ENCODE measurements at regions not wholly inside any gene's neighbourhood (a gene's known extent, or its start where the extent isn't known, plus 50 kb on each side); places are given as distances from the start of the nearest gene placed in this dataset.

DNA sequence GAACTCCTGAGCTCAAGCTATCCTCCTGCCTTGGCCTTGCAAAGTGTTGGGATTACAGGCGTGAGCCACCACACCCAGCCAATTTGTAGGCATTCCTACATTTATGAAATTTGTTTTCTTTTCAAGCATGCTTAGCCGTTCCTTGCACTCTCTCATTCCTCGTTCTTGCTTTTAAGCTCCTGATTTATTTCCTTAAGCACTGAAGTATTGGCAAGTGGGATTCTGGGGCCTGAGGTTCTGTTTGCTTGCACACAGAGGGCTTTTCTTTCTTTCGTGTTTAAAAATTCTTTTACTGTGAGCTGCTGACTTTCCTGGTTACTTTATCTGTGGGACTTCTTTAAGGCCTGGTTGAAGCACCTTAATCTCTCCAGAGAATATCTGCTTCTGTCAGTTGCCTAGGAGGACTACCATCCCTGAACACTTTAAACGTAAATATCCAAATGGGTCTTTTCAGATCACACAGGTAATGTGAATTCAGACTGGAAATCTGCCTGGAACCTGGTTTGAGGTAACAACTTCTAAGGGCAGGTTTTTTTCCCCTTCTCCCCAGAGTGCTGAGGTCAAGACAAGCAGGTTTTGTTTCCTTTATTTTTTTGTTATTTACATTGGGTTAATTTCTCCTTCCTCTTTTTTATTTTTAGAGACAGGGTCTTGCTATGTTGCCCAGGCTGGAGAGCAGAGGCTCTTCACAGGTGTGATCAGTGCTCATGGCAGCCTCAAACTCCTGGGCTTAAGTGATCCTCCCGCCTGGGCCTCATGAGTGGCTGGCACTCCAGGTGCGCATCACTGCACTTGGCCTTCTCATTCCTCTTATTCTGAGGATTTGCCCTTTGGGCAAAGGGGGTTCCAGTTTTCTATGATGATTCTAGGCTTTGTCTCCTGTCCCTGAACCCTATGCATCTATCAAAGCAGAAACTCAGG is 102.9 kb downstream of the PFKFB3 start:
- DNase-seq (ENCODE audit: low read depth, low spot score) = no peak

DNA sequence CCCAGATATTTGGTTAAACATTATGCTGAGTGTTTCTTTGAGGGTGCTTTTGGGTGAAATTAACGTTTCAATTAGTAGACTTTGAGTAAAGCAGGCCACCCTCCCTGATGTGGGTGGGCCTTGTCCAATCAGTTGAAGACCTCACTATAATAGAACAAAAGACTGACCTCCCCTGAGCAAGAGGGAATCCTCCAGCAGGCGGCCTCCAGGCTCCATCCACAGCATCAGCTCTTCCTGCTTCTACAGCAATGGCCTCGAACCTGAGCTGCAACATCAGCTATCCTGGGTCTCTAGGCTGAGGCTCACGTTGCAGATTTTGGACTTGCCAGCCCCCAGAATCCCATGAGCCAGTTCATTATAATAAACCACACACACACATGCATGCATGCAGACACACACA is 104.2 kb downstream of the PFKFB3 start:
- DNase-seq (ENCODE audit: low read depth, low spot score) = no peak

DNA sequence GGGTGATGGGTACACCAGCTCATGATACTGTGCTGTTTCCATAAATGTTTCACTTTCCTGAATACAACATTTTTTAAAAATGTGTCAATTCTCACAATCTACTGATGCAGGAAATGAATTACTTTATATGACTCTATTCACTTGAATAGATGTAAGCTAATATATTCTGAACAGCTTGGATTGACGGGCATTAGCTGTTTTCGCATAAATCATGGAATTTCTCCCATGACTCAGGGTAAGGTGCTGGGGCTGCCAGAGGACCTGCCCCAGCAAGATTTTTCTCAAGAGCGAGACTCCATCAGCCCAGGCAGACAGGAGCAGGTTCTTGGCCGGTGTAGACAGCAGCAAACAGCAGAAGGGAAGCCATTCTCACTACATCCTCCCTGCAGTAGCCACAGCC is 107.1 kb downstream of the PFKFB3 start:
- DNase-seq (ENCODE audit: low read depth, low spot score) = no peak

DNA sequence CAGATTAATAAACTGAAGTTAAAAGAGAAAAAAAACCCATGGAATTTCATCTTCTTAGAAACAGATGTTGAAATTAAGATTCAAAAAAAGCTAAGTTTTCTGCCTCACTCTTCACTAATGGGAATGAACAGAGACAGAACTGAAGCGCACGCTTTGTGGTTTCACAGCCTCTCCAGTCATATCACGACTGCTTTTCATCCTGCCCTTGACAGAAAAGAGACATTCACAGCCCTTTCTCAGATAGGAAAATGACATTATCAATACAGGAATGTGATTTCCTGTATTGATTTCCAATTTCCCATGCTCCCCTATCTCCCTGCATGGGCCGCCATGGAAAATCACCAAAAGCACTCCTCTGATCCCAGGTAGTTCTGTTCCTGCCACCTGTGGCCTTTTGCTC is 108.2 kb downstream of the PFKFB3 start:
- no peak for DNase-seq (ENCODE audit: low read depth, low spot score)

DNA sequence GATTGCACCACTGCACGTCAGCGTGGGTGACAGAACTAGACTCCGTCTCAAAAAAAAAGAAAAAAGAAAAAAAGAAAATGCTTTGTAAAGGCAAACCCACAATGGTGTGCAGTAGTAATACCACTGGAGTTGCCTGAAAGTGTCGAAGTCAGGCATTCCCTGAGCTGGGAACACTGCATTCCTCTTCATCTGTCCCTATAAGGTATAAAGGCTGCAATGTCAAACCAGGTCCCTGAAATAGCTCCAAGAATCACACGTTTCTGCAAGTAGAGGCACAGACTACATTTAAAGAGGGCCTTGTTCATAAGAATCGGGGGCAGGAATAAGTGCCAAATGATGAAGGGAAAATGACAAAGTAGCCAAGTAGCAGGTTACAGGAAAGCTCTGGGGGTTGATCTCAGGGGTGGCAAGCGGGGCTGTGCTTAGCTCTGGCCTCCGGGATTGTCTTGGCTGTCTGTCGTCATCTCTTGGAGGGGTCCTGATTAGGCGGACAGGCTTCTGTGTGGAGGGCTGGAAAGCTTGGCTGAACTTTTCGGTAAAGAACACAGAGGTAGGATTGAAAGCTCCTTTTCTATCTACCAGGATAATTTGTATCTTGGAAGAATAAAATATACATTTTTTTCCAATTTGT is 109.1 kb downstream of the PFKFB3 start:
- no peak for DNase-seq (ENCODE audit: low read depth, low spot score)

DNA sequence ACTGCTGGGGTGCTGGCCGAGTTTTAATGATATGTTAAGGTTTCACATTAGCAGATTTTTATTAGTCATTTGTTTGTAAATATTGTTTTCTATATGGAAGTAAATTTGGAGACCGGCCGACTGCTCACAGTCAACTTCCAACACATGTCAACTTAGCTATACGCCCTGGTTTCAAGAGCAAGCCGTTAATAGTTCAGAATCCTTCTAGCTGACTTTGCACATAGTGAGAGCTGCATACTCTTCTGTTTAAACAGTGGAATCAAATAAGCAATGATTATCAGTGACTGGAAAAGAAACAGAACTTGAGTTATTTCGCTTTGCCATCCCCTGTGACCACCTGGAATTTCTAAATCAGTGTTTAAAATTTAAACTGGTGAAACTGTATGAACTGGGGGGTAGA is 109.9 kb downstream of the PFKFB3 start:
- no peak for DNase-seq (ENCODE audit: low read depth, low spot score)

DNA sequence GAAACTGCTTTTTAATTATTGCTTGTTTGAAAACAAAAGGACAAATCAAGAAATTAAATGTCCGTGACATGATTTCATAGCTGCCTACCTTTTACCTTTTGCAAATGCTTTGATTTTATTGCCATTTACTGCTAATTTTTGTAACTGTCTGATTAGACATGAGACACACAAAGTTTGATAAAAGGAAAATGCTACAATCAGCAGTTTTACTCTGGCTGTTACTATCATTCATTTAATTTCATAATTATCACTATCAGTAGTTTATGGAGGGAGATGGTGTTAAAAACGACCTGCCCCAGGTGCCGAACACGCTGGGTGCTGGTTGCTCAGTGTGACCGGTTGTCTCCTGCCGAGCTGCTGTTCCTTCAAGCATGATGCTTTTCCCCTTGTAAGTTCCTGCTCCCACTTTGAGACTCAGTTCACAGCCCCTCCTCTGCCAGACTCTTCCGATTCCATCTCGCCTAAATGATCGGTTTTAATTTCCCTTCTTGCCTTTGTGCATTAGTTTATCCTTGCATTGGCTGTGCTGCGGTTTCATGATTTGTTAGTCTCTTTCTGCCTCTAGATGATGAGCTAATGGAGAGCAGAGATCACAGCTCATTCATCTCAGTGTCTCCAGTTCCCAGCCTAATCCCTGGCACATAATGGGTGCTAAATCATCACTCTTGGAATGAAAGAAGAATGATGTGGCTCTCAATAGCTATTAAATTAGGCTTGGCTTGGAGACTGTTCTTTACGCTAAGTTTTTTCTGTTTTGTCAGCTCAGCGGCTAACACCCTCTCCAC is 110.6 kb downstream of the PFKFB3 start:
- DNase-seq (ENCODE audit: low read depth, low spot score) = no peak

DNA sequence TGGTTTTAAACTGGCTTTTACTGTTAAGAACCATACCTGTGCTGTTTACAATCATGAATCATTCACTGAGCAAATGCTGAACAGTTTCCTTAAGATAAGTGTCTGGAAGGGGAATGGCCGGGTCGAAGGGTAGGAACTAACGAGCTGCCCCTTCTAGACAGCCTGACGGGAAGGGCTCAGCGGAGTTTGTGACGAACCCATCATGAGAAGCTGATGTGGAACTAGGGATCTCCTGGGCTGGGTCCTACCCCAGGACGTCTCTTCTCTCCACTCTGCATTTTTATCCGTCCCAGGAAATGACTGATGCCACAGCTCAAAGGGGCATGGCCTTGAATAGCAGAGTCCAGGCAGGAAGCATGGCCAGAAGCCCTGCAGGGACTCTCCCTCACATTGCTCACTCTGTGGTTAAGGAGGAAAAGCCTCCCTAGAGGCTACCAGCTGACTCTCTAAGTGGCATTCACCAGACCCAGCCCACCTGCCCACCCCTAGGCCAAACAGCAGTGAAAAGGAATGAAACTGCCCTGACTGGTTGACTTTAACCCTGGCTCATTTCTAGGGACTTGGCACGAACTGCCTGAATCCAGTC is 112.0 kb downstream of the PFKFB3 start:
- no peak for DNase-seq (ENCODE audit: low read depth, low spot score)

DNA sequence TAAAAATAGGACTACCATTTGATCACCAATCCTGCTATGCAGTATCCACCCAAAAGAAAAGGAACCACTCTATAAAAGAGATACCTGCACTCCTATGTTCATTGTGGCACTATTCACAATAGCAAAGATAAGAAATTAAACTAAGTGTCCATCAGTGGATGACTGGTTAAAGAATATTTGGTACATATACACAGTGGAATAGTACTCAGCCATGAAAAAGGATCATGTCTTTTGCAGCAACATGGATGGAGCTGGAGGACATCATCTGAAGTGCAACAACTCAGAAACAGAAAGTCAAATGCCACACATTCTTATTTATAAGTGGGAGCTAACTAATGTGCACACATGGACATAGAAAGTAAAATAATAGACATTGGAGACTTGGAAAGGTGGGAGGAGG is 116.4 kb downstream of the PFKFB3 start:
- no peak for DNase-seq (ENCODE audit: low read depth, low spot score)

DNA sequence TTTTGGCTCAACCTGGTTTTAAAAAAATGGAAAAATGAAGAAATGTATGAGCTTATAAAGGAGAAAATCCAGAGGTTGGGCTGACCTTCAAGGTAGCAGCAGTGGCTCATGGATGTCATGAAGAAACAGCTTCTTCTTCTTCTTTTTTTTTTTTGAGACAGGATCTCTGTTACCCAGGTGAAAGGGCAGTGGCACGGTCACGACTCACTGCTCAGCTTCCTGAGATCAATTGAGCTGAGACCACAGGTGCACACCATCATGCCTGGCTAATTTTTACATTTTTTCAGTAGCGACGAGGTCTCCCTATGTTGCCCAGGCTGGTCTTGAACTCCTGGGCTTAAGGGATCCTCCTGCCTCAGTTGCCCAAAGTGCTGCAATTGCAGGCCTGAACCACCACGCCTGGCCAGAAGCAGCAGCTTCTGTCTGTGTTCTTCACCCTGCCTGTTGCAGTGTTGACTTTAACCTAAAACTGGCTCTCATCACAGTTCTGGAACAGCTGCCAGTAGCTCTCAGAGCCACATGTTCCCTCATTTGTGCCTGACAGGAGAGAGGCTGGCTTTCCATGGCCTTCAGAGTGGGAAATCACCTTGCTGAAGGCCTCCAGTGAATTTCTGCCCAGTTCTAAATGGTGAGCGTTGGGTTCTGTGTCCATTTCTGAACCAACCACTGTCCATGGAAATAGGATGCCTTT is 117.7 kb downstream of the PFKFB3 start:
- DNase-seq (ENCODE audit: low read depth, low spot score) = no peak

DNA sequence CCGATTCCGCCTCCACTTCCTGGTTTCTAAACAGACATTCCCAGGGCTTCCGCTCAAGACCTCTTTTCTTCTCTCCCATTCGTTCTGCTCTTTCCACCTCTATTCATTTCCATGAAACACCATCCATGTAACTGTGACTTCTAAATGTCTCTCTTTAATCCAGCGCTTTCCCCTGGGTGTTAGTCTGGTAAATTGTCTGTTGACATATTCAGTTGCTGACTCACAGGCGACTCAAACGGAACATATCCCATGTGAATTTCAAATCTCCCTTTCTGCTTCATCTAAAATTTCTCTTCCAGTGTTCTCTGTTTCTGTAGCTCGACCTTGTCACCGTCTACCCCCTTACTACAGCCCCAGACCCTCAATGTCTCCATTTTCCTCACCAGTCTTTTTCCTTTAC is 119.1 kb downstream of the PFKFB3 start:
- DNase-seq (ENCODE audit: low read depth, low spot score) = no peak

DNA sequence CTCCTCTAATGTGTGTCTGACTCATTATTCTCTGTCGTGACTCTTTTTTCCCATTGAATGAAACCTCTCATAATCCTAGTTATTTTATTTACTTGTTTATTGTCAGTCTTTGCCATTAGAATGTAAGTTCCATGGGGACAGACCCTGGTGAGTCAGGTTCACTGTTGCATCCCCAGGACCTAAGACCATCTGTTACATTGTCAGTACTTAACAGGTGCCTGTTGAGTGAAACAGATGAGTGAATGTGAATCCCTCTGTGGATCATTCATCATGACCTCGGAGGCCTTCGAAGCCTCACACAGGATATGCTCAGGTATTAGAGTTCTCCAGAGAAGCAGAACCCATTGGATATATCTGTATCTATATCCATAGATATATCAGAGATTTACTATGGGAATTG is 120.1 kb downstream of the PFKFB3 start:
- DNase-seq (ENCODE audit: low read depth, low spot score) = no peak

DNA sequence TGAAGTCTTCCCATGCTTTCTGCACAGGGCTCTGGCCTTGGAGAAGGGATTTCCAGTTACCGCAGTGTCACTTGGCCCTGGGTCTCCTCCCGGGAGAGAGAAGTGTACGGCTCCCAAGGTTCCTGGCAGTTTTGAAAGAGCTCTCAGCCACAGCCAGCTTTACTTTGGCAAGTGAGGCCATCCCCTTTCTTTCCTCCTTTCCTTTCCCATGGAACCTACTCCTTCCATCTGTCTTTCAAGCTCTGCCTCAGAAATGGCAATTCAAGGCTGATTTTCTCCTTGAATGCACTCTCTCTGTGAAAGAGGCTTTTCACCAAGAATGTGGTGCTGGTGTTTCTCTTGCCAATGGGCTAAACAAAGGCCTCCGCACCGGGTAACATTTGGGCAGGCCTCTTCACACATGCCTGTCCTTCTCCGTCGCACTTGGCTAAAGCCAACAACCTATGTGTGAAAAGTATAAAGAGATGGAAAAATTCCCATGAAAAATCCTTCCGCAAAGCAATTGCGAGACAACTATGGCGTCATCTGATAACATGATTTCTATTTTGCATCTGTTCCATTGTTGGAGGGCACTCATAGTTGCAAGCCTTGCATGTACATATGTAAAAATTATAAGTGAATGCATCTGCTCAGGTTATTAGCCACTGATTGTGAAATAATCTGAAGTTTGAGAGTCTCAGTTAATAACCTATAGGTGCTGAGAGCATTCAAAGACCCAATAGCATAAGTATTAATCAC is 125.4 kb downstream of the PFKFB3 start:
- no peak for DNase-seq (ENCODE audit: low read depth, low spot score)

DNA sequence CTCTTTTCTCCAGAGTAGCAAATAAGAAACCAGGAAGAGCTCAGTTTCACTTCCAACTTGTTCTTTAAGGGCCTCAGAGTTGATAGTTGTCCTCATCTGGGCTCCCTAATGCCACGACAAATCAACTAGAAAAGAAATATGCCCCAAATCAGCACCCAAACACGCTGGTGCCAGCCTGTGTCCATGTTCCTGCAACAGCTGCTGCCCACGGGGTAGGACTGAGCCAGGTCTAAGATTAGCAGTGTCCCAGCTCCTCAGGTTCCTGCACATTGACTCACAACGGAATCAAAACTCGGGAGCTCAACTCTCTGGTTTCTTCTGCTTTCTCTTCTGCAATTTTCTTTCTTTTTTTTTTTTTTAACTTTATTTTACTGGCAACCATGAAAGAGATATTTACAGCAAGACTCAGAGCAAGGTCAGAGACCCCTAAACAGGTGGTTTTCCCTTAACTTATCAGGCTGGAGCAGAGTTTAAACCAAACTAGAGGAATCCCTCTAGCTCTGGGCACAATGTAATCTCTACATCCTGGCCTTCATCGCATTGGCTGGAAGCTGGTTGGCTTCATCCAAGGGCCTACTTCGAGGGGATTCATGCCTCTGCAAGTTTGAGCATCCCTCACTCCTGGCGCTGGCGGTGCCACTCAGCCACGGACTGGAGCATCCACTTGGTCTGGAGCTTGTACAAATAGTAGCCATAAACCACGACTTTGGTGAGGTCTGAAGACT is 126.1 kb downstream of the PFKFB3 start:
- DNase-seq (ENCODE audit: low read depth, low spot score) = no peak

DNA sequence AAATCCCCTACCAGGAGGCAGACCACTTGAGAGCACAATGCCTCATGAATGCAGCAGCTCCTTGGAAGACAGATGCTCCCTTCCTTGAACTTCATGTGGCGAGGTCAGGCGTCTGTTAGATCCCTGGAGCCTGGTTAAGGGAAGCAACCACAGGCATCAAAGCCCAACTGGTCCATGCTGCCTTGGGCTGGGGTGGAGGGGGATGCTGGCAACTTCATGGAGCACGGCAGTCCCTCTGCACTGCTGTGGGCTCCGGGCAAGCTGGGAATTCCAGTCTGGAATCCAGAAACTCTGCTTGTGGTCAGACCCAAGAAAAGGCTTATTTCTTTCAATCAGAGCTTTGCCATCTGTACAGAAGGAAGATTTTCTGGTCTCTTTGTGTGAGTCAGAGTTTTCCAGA is 130.4 kb downstream of the PFKFB3 start:
- no peak for DNase-seq (ENCODE audit: low read depth, low spot score)

DNA sequence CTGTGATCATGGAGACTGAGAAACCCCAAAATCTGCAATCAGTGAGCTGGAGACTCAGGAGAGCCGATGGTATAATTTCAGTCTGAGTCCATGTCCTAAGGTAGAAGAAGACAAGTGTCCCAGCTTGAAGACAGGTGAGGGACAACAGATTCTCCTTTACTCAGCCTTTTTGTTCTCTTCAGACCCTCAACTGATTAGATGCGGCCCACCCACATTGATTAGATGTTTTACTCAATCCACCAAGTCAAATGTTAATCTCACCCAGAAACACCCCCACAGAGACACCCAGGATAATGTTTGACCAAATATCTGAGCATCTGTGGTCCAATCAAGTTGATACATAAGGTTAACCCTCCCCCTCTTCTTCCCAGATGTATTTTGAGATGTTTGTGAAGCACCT is 131.2 kb downstream of the PFKFB3 start:
- no peak for DNase-seq (ENCODE audit: low read depth, low spot score)

DNA sequence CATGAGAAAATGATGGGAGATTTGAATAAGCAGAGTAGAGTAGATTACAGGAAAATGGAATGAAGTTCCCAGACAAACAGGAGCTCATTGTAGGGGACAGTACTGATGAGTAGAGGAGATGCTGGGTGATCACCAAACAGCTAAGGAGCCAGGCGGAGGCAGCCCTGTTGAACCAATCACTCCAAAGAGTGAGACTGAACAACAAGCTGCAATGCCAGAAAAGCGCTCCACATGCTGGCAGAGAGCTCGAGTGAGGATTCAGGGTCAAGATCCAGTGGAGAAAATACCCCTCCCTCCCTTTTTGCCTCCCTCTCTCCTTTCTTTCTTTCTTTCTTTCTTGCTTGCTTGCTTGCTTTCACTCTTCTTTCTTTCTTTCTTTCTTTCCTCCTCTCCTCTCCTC is 133.3 kb downstream of the PFKFB3 start:
- DNase-seq (ENCODE audit: low read depth, low spot score) = no peak

DNA sequence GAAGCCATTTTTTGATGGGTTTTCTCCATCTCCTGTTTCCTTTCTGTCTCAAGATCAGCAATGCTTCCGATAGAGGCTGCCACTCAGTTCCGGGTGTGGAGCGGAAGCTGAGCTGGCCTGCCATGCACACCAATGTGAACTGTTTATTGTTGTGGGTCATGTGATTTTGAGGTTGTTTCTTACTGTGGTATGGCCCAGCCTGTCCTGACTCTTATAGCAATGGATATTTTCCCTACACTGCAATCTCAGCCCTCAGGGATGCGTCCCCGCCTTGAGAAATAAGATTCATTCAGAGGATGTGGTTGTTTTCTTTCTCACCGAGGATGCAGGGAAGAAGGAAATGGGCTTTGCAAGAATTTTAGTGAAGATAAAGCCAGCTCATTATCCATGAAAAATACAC is 134.7 kb downstream of the PFKFB3 start:
- DNase-seq (ENCODE audit: low read depth, low spot score) = no peak

DNA sequence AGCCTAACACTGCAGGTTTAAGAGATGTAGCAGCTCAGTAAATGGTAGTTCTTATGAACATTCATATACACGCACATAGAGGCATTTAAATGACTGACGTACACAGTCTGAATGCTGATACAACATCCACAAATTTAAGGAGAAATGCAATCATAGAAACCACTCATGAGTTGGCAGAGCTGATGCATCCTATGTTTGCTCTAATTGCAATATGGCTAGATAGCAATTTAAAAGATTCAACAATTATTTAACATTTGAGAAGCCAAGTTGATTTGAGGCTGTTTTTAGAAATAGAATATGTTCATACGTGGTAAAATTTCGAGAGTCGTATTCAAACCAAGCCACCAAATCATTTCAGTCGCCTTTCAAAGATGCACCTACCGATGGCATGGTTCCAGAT is 135.6 kb downstream of the PFKFB3 start:
- no peak for DNase-seq (ENCODE audit: low read depth, low spot score)

DNA sequence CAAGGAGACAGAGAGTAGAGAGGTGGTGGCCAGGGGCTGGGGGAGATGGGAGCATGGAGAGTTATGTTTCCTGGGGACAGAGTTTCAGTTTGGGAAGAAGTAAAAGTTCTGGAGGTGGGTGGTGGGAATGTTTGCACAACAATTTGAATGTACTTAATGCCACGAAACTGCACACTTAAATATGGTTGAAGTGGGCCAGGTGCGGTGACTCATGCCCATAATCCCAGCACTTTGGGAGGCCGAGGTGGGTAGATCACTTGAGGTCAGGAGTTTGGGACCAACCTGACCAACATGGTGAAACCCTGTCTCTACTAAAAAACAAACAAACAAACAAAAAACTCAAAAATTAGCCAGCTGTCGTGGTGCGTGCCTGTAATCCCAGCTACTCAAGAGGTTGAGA is 137.2 kb downstream of the PFKFB3 start:
- DNase-seq (ENCODE audit: low read depth, low spot score) = no peak

Measured in activated CD4-positive, CD25-positive, alpha-beta regulatory T cell treated with anti-CD3 and anti-CD28 coated beads, Interleukin-2, amount 50 U/mL, for 16 hours (primary cell).